ENCODE measurements at regions not wholly inside any gene's neighbourhood (a gene's known extent, or its start where the extent isn't known, plus 50 kb on each side); places are given as distances from the start of the nearest gene placed in this dataset.

- no peak for DNase-seq (ENCODE audit: low spot score)
Observed at GRCh38 chr9:86529496-86530275, 175.5 kb upstream of the TUT7 start.

DNA sequence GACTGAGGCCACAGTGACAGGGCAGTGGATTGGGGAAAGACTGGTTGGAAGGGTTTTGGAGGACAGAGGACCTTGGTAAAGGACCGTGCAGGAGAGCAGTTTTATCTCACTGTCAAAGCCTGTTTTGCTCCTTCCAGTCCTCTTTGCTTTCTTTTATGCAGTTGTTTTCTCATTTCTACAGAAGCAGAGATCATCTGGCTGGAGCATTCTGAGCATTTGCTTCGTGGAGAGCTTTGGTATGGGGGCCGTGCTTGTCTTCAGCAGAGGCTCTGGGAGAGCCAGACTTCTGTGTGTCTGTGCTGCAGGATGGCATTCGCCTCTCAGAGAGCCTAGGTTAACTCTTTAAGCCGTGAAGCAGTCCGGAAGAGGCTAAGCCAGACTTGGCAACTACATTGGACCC is 171.8 kb upstream of the TUT7 start:
- DNase-seq (ENCODE audit: low spot score), result no peak

- no peak for DNase-seq (ENCODE audit: low spot score)
Observed at GRCh38 chr9:86525182-86525581, 171.0 kb upstream of the TUT7 start.

DNA sequence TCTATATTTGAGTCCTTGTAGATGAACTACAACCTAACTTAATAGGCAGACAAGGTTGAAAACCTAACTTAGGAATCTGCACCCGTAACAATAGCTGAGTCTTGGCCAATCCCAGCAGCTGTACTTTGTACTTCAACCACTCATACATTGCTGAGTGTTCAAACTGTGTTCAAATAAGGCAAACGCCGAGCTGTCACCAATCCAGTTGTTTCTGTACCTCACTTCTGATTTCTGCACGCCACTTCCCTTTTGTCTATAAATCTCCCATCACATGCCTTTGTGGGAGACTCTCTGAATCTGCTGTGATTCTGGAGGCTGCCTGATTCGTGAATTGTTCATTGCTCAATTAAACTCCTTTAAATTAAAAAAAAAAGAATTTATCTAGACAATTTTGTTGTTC is 167.8 kb upstream of the TUT7 start:
- no peak for DNase-seq (ENCODE audit: low spot score)

GRCh38 chr9:86521322-86521721 is 167.1 kb upstream of the TUT7 start:
- DNase-seq (ENCODE audit: low spot score), result no peak

GRCh38 chr9:86519066-86519615 is 164.9 kb upstream of the TUT7 start:
- no peak for DNase-seq (ENCODE audit: low spot score)

GRCh38 chr9:86517475-86517874 is 163.3 kb upstream of the TUT7 start:
- DNase-seq (ENCODE audit: low spot score), result no peak

DNA sequence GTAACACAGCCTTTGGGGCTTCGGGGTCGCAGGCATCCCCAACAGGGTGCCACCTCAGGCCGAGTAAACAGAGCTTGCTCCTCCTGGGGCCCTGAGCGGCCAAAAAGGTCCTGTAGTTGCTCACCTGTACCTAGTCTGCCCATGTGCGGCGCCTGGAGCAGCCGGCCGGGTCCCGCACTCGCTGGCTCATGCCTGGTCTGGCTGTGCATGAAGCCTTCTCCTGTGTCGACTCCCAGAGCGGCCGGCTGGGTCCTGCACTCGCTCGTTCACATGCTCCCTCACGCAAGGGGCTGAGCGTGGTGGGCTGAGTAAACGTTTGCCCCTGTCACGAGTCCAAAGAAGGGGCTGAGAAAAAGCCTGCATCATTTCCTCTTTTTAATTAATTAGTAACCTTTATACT is 162.4 kb upstream of the TUT7 start:
- DNase-seq (ENCODE audit: low spot score), result no peak

- no peak for DNase-seq (ENCODE audit: low spot score)
Observed at GRCh38 chr9:86515221-86515620, 161.0 kb upstream of the TUT7 start.

GRCh38 chr9:86513429-86513828 is 159.2 kb upstream of the TUT7 start:
- no peak for DNase-seq (ENCODE audit: low spot score)

GRCh38 chr9:86512929-86513328 is 158.7 kb upstream of the TUT7 start:
- DNase-seq (ENCODE audit: low spot score), result no peak

DNA sequence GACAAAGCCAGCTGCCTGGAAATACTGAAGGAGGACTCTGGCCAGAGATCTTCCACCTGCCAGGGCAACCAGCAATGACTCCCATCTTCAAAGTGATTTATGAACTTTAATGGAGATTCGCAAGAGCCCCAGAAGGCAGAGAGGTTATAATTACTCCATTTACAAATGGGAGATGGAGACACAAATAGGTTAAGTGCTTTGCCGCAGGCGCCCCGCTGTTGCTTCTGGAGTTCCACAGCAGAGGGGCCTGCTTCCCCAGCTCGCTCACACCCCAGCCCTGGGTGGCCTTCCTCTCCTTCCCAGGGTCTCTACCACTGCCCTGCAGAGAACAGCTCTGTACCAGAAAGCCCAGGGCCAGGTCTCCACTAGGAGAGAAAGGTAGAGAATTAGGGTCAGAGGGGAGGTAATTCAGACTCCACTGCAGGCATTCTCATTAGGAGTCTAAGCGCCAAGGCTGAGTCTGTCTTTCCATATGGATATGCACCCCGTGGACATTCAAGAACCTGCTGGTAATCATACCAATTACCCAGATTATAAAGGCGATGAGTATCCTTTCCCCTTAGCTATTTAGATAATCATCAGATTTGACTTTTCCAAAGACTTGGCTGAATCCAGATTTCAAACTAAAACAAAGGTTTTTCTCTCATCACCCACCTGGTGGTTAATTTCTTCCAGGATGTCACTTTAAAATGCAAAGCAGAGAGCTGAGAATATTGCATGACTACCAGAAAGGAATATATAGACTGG is 157.6 kb upstream of the TUT7 start:
- no peak for DNase-seq (ENCODE audit: low spot score)

GRCh38 chr9:86508208-86508903 is 154.1 kb upstream of the TUT7 start:
- no peak for DNase-seq (ENCODE audit: low spot score)

DNA sequence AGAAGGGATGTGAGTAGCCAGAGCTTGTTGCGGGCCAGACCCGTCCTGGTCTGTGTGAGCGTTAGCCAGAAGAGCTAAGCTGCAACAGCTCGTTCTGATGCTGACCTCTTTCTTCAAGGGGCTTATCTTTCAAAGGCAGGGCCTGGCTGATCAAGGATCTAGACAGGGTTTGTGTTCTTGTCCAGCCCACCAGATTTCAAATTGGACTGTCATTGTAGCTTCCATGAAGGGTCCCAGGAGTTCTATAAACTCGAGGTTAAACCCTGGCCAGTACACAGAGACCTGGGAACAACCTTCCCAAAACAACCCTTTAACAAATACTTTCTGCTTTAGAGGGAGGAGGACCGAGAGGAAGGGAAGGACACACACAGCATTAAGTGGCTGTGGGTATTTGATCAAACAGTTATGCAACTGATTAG is 153.0 kb upstream of the TUT7 start:
- DNase-seq (ENCODE audit: low spot score), result no peak

DNA sequence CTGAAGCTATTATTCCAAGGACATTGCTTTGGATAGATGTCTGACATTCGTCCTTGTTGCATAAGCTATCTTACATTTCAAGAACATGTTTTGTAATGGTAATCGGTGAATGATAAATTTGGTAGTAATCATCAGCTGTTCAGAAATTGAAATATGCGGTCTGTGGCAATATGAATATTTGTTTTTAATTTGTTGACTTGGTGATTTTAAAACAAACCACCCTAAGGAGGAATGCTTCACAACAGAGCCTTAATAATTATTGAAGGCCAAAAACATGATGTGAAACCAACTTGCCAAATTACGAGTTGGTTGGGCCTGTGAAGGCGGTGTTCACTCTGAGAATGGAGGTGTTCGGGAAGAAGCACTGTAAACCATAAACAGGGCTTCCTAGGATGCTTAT is 149.7 kb upstream of the TUT7 start:
- no peak for DNase-seq (ENCODE audit: low spot score)

DNA sequence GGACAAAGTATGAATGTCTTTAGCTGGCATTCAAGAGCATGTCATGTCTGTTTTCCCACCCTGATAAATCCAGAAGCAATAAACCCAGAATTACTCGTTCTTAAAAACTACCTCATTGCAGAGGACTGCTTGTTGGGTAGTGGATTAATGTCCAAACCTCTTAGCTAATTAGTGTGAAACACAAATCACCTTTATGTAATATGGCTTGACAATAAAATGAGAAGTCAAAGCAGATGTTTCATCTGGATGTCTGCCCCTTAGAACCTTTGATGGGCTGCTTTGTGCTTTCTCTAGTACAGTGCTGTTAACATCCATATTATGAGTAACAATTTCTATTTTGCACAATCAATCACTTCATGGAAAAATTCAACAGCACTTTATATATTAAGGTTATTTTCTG is 149.1 kb upstream of the TUT7 start:
- DNase-seq (ENCODE audit: low spot score), result no peak

- DNase-seq (ENCODE audit: low spot score), result no peak
Observed at GRCh38 chr9:86500667-86501435, 146.6 kb upstream of the TUT7 start.

GRCh38 chr9:86500031-86500430 is 145.8 kb upstream of the TUT7 start:
- DNase-seq (ENCODE audit: low spot score), result no peak

- DNase-seq (ENCODE audit: low spot score), result no peak
Observed at GRCh38 chr9:86494644-86495111, 140.5 kb upstream of the TUT7 start.

DNA sequence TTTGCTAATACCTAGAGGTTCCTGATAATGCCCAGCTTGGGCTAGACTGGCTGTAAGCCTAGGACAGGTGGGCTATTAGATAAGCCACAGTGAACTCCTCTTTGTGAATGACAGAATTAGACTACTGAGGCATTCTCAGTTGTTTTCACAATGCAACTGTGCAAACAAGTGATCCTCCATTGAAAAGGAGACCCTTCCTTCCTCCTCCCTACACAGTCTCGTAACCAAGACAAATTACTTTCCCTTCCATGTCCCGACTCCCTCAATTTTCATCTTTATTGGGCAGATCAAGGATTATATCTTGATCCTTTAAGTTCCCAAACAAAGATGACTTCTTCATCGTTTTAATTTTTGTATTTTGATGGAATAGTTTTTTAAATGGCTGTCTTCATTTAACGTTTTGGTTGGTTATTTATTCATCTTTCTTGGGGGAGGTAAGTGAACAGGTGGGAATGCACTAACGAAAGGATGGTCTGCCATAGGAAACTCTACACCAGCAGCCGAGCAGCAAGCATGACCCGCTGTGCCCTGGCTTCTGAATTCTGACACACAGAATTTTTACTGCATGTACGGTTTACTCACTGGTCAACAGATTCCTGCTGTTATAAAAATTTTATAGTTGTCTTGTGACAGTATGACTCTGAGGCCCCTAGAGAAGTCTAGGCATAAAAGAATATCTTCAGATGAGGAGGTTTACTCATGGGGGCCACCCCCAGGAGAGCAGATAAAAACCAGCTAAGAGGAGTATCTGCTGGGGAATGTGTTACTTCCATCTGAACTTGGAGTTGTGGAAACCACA is 137.5 kb upstream of the TUT7 start:
- DNase-seq (ENCODE audit: low spot score), result no peak

DNA sequence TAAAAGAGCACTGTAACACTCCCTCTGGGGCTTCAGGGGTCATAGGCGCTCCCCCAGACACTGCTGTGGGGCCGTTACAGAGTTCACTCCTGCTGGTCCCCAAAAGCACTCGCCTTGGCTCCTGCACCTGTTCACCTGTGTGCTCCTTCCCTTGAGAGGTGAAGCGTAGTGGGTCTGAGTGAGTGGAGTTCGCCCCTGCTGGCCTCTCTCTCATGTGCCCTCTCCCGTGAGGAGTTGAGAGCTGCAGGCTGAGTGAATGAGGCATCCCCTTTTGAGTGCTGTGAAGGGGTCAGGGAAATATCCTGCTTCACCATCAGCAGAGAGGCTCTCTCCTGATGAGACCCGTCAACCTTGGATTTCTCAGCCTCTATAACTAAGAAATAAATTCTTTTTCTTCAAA is 134.6 kb upstream of the TUT7 start:
- no peak for DNase-seq (ENCODE audit: low spot score)

All from CD4-positive, alpha-beta T cell treated with Interleukin-6 at 100 ng/mL for 8 hours (primary cell).